Erythroblast (primary cell): ENCODE measurements at regions not wholly inside any gene's neighbourhood (a gene's known extent, or its start where the extent isn't known, plus 50 kb on each side); places are given as distances from the start of the nearest gene placed in this dataset.

ENCODE experiments used
- GATA1 ChIP-seq: IDR thresholded peaks from 2 replicates; pipeline ENCODE4 v1.6.1; 2011; ENCODE audit warnings: low read depth, mild to moderate bottlenecking, control low read depth, low read length, moderate library complexity
- POLR2A ChIP-seq: IDR thresholded peaks from 2 replicates; pipeline ENCODE4 v1.6.1; 2011; ENCODE audit warnings: mild to moderate bottlenecking, low read length

DNA sequence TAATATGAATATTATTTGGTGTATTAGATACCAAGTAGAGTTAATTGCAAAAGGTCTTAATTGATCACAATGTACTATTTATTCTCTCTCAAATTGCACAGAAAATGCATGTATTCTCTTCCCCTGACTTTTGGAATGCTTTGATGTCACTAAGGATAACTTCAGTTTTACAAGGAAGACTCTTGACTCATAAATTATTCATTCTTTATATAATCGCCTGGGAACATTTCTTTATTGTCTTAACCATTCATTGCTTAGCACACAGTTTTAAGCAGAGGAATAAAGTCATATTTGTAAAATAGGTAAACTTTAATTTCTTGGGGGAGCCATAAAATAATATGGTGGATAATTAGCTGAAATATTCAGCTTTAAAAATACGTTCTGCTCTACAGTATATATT lies 306.0 kb upstream of the TMEM229A start:
- TF ChIP-seq POLR2A (no peak), GATA1 (no peak)
